Endodermal cell (in vitro differentiated cells): ENCODE measurements at regions not wholly inside any gene's neighbourhood (a gene's known extent, or its start where the extent isn't known, plus 50 kb on each side); places are given as distances from the start of the nearest gene placed in this dataset.

Source experiments
- DNase-seq: peaks from one replicate; pipeline ENCODE4 v3.0.0-alpha.2; 2017
- H3K27ac ChIP-seq: 2 replicates; pipeline ENCODE4 v1.5.1; 2013; ENCODE audit warnings: mild to moderate bottlenecking, low read depth, low read length, moderate library complexity
- H3K27me3 ChIP-seq: 2 replicates; pipeline ENCODE4 v1.6.1; 2013; ENCODE audit warnings: mild to moderate bottlenecking, low read length, moderate library complexity; ENCODE audit not compliant: insufficient read depth, control insufficient read depth, poor library complexity, severe bottlenecking
- H3K36me3 ChIP-seq: 2 replicates; pipeline ENCODE4 v1.7.0; 2013; ENCODE audit warnings: mild to moderate bottlenecking, low read length, moderate library complexity; ENCODE audit not compliant: control insufficient read depth, insufficient read depth
- H3K4me1 ChIP-seq: one replicate; pipeline ENCODE4 v1.7.0; 2013; ENCODE audit warnings: low read length; ENCODE audit not compliant: control insufficient read depth, insufficient read depth
- H3K4me3 ChIP-seq: 2 replicates; pipeline ENCODE4 v1.5.1; 2013; ENCODE audit warnings: mild to moderate bottlenecking, low read length, moderate library complexity
- H3K9ac ChIP-seq: 2 replicates; pipeline ENCODE4 v1.6.1; 2013; ENCODE audit warnings: mild to moderate bottlenecking, low read length, moderate library complexity; ENCODE audit not compliant: poor library complexity, severe bottlenecking; ENCODE audit errors: extremely low read depth
- H3K9me3 ChIP-seq: 2 replicates; pipeline ENCODE4 v1.6.1; 2013; ENCODE audit warnings: mild to moderate bottlenecking, low read length, moderate library complexity; ENCODE audit not compliant: control insufficient read depth
- H3K27ac Mint-ChIP-seq: 2 replicates; pipeline ENCODE4 v1.8.0; 2020; ENCODE audit warnings: mixed read lengths
- H3K27me3 Mint-ChIP-seq: 2 replicates; pipeline ENCODE4 v1.8.0; 2021; ENCODE audit warnings: mild to moderate bottlenecking, mixed read lengths; ENCODE audit not compliant: insufficient read depth
- H3K36me3 Mint-ChIP-seq: 2 replicates; pipeline ENCODE4 v1.8.0; 2020; ENCODE audit warnings: low read depth, mixed read lengths
- H3K4me1 Mint-ChIP-seq: 2 replicates; pipeline ENCODE4 v1.8.0; 2020; ENCODE audit warnings: mixed read lengths
- H3K4me3 Mint-ChIP-seq: 2 replicates; pipeline ENCODE4 v1.8.0; 2020; ENCODE audit warnings: mild to moderate bottlenecking, moderate library complexity, mixed read lengths
- H3K9me3 Mint-ChIP-seq: 2 replicates; pipeline ENCODE4 v1.8.0; 2020; ENCODE audit warnings: mild to moderate bottlenecking, mixed read lengths
- WGBS, 2 experiments: methylation state at CpG; one replicate each; pipeline versions ENCODE4 v1.1.5 to v1.1.7; 2013; ENCODE audit warnings: missing lambda C conversion rate in 2 of 2, mixed read lengths in 1 of 2; ENCODE audit not compliant: insufficient coverage in 1 of 2, insufficient read length in 1 of 2; 5-methylcytosine and 5-hydroxymethylcytosine counted together
- TF ChIP-seq, protein P1 (sequence below): fragments of 200-600 bp; sonication (generic); conservative IDR thresholded peaks from 2 replicates; pipeline ENCODE4 v1.5.0; 2021; ENCODE audit warnings: antibody characterized with exemption, mild to moderate bottlenecking

DNA sequence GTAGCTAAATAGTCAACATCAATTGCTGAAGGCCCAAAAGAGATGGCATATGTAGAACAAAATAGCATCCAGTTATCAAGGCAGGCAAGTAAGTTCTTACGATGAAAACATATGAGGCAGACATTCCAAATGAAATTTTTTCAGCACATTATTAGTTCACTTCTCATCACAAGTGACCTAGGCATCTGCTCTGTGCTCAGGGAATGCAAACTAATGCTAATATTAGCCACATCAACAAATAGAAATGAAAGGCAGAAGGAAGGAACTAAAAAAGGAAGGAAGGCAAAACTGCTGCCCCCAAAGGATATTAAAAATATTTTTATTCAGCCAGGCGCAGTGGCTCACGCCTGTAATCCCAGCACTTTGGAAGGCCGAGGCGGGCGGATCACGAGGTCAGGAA is 51.2 kb upstream of the ROCK1 start:
- TF ChIP-seq, protein P1, sequence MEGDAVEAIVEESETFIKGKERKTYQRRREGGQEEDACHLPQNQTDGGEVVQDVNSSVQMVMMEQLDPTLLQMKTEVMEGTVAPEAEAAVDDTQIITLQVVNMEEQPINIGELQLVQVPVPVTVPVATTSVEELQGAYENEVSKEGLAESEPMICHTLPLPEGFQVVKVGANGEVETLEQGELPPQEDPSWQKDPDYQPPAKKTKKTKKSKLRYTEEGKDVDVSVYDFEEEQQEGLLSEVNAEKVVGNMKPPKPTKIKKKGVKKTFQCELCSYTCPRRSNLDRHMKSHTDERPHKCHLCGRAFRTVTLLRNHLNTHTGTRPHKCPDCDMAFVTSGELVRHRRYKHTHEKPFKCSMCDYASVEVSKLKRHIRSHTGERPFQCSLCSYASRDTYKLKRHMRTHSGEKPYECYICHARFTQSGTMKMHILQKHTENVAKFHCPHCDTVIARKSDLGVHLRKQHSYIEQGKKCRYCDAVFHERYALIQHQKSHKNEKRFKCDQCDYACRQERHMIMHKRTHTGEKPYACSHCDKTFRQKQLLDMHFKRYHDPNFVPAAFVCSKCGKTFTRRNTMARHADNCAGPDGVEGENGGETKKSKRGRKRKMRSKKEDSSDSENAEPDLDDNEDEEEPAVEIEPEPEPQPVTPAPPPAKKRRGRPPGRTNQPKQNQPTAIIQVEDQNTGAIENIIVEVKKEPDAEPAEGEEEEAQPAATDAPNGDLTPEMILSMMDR: no peak
- no peaks in the 10 kb centered on the region for H3K4me1 ChIP-seq
- 93 to 97% methylated on average over 6 to 7 of the region's 7 CpGs for WGBS, 2 experiments
- H3K27ac ChIP-seq: no peak overlapping the region
- H3K4me3 Mint-ChIP-seq: no peak overlapping the region
- no peak for DNase-seq
- H3K36me3 Mint-ChIP-seq: no peaks in the 10 kb centered on the region
- H3K27ac Mint-ChIP-seq: no peak overlapping the region
- H3K9me3 Mint-ChIP-seq: no peaks in the 10 kb centered on the region
- peaks cover 6% of the 10 kb centered on the region for H3K4me1 Mint-ChIP-seq
- no peaks in the 10 kb centered on the region for H3K27me3 ChIP-seq
- H3K27me3 Mint-ChIP-seq: no peaks in the 10 kb centered on the region
- no peak overlapping the region for H3K4me3 ChIP-seq
- H3K9me3 ChIP-seq: no peaks in the 10 kb centered on the region
- no peak overlapping the region for H3K9ac ChIP-seq
- no peaks in the 10 kb centered on the region for H3K36me3 ChIP-seq

DNA sequence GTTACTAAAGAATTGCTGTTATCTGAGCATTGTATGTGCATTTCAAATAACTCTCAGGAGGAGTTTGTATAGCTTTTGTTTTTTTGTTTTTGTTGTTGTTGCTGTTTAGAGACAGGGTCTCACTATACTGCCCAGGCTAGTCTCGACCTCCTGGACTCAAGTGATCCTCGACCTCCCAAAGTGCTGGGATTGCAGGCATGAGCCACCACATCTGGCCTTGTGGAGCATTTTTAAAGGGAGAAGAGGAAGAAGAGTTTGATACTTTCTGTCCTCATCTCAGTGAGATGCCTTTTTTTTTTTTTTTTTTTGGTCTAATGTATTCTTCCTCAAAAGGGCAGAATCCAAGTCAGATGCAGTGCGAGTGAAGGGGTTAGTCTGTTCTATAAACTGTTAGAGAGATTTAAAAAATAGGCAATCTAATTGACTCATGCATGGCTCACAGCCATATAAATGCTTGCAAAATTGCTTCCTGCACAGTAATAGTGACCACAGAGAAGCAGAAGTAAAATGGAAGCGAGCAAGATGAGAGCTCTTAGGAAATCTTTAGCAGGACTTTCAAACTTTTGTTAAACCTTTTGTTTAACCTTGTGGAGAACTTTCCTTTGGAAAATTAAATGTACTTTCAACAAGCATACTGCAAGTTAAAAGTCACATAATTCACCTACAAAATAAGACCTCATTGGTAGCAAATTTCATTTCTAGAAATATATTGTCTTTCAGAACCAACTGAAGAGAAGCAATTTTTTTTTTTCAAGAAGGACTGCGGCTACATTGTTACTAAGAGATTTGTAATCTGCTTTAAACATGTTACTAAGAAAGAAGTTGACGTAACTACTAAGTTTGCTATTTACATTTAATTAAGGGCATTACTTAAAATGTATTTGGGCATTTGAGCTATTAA is 52.3 kb upstream of the ROCK1 start:
- Mint-ChIP-seq H3K27me3 (no peaks in the 10 kb centered on the region), H3K4me3 (no peak overlapping the region), H3K36me3 (no peaks in the 10 kb centered on the region), H3K4me1 (peaks cover 9% of the 10 kb centered on the region), H3K27ac (no peak overlapping the region), H3K9me3 (no peaks in the 10 kb centered on the region)
- H3K27me3 ChIP-seq: no peaks in the 10 kb centered on the region
- no peaks in the 10 kb centered on the region for H3K4me1 ChIP-seq
- no peak overlapping the region for H3K27ac ChIP-seq
- no peaks in the 10 kb centered on the region for H3K9me3 ChIP-seq
- no peak overlapping the region for H3K9ac ChIP-seq
- WGBS, 2 experiments: 94 to 100% methylated on average over 5 of the region's 6 CpGs
- no peak overlapping the region for H3K4me3 ChIP-seq
- TF ChIP-seq, protein P1: no peak
- H3K36me3 ChIP-seq: no peaks in the 10 kb centered on the region
- no peak for DNase-seq

DNA sequence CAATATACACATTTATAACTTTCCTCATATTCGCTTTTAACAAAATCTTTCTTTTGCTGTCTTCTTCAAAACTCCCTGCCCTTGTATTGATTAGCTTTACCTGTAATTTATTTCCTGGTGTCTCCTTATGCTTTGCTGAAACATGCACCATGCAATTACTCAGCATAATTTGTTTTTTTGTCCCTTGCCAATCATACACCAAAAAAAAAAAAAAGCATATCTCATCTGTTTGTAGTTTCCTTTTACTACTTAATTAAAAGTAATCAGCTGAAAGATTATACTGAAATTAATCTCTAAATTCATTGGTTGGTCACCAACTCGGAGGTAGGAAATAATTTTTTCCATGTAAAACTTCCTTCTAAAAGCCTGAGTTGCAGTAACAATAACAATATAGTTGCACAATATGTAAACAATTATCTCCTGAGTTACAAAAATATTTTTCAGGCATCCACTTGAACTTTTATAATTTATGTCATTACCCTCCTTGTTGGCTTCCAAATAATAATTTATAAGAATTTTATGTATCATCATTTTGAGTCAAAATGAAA is 53.0 kb upstream of the ROCK1 start:
- H3K36me3 Mint-ChIP-seq: no peaks in the 10 kb centered on the region
- WGBS, 2 experiments: 81 to 100% methylated on average over 1 to 2 of the region's 2 CpGs

More for the DNA sequence above, 53.0 kb upstream of the ROCK1 start:
- H3K27me3 Mint-ChIP-seq: no peaks in the 10 kb centered on the region
- Histone ChIP-seq H3K9ac (no peak overlapping the region), H3K9me3 (no peaks in the 10 kb centered on the region), H3K4me3 (no peak overlapping the region), H3K4me1 (no peaks in the 10 kb centered on the region), H3K36me3 (no peaks in the 10 kb centered on the region), H3K27ac (no peak overlapping the region), H3K27me3 (no peaks in the 10 kb centered on the region)
- no peak for DNase-seq
- H3K9me3 Mint-ChIP-seq: no peaks in the 10 kb centered on the region
- H3K4me3 Mint-ChIP-seq: no peak overlapping the region
- TF ChIP-seq, protein P1: no peak
- no peak overlapping the region for H3K27ac Mint-ChIP-seq
- H3K4me1 Mint-ChIP-seq: peaks cover 9% of the 10 kb centered on the region
